Endothelial cell of umbilical vein (primary cell): ENCODE measurements at regions not wholly inside any gene's neighbourhood (a gene's known extent, or its start where the extent isn't known, plus 50 kb on each side); places are given as distances from the start of the nearest gene placed in this dataset.

Source experiments
- BruUV-seq: library from RNA; stranded (reverse); fragments of 400-500 nt; replicated peaks from 2 replicates; lab custom pipeline; 2021; lab: Mats Ljungman, UMichigan
- CTCF ChIA-PET: fragments of 300-600, 350-600 bp; sonication (Branson Sonifier 250); formaldehyde crosslinking; loops from one replicate; lab custom pipeline; 2021; ENCODE audit warnings: antibody characterized with exemption, inconsistent platforms; lab: Charles Lee
- POLR2A ChIA-PET: fragments of 300-600, 350-600 bp; sonication (Branson Sonifier 250); formaldehyde crosslinking; loops from one replicate; lab custom pipeline; 2021; ENCODE audit warnings: antibody characterized with exemption, inconsistent platforms; lab: Charles Lee
- DNase-seq: peaks from one replicate; pipeline ENCODE4 v3.0.0-alpha.2; 2011; ENCODE audit warnings: low read depth, low spot score
- FAIRE-seq: peaks from 2 replicates; lab custom pipeline; 2011; peaks lifted over from hg19 to GRCh38; lab: Jason Lieb, UNC
- H2AFZ ChIP-seq: 2 replicates; pipeline ENCODE4 v1.6.0; 2012; ENCODE audit warnings: low read depth, low read length, control low read depth, inconsistent platforms
- H3K27ac ChIP-seq: 2 replicates; pipeline ENCODE4 v1.5.1; 2011; ENCODE audit warnings: low read depth, mild to moderate bottlenecking, control low read depth, low read length, moderate library complexity; ENCODE audit not compliant: insufficient read depth
- H3K27me3 ChIP-seq, 2 experiments: 2 replicates each; pipeline versions ENCODE4 v1.6.0 to v1.6.1; 2011; ENCODE audit warnings: low read length in 2 of 2, mixed read lengths in 1 of 2; ENCODE audit not compliant: control insufficient read depth in 2 of 2, insufficient read depth in 2 of 2
- H3K36me3 ChIP-seq, 2 experiments: 2 replicates in 1 of 2; 3 replicates in 1 of 2; pipeline ENCODE4 v1.5.1; 2011; ENCODE audit warnings: low read length in 2 of 2, mild to moderate bottlenecking in 1 of 2, moderate library complexity in 1 of 2; ENCODE audit not compliant: control insufficient read depth in 2 of 2, insufficient read depth in 2 of 2; ENCODE audit errors: extremely low read depth in 1 of 2
- H3K4me1 ChIP-seq: 3 replicates; pipeline ENCODE4 v1.5.1; 2011; ENCODE audit warnings: mild to moderate bottlenecking, low read length; ENCODE audit not compliant: control insufficient read depth, insufficient read depth; ENCODE audit errors: extremely low read depth
- H3K4me2 ChIP-seq: 2 replicates; pipeline ENCODE4 v1.6.1; 2011; ENCODE audit warnings: low read length, control low read depth, mixed read lengths; ENCODE audit not compliant: insufficient read depth
- H3K4me3 ChIP-seq, 3 experiments: fragments of 200-600 bp in 1 of 3; sonication (generic), shearing (Covaris generic) in 1 of 3; replicated peaks in 1 of 3; 2 replicates each; pipeline ENCODE4 v1.5.1; 2011 to 2016; ENCODE audit warnings: control low read depth in 3 of 3, low read length in 3 of 3, mild to moderate bottlenecking in 2 of 3, inconsistent platforms in 1 of 3, low read depth in 1 of 3, moderate library complexity in 1 of 3; ENCODE audit not compliant: insufficient read depth in 1 of 3
- H3K79me2 ChIP-seq: 2 replicates; pipeline ENCODE4 v1.6.0; 2012; ENCODE audit warnings: low read length, inconsistent platforms; ENCODE audit not compliant: control insufficient read depth, insufficient read depth
- H3K9ac ChIP-seq: replicated peaks from 2 replicates; pipeline ENCODE3; 2011; ENCODE audit warnings: low read length, control low read depth; ENCODE audit not compliant: insufficient read depth; ENCODE audit errors: extremely low read depth
- H3K9me1 ChIP-seq: replicated peaks from 3 replicates; pipeline ENCODE4 v1.6.0; 2011; ENCODE audit warnings: mild to moderate bottlenecking, low read length; ENCODE audit not compliant: control insufficient read depth, insufficient read depth; ENCODE audit errors: extremely low read depth
- H3K9me3 ChIP-seq: replicated peaks from 2 replicates; pipeline ENCODE4 v1.5.1; 2012; ENCODE audit warnings: low read length, inconsistent platforms; ENCODE audit not compliant: control insufficient read depth, insufficient read depth
- H4K20me1 ChIP-seq: replicated peaks from 2 replicates; pipeline ENCODE3; 2011; ENCODE audit warnings: mild to moderate bottlenecking, low read length; ENCODE audit not compliant: control insufficient read depth, insufficient read depth; ENCODE audit errors: extremely low read depth
- CTCF ChIP-seq, 2 donors: IDR thresholded peaks; 1 replicate in 1 of 2; 2 replicates in 1 of 2; pipeline ENCODE4 v1.5.1; 2011; ENCODE audit warnings: low read length in 2 of 2, mild to moderate bottlenecking in 2 of 2, moderate library complexity in 2 of 2, control low read depth in 1 of 2, inconsistent platforms in 1 of 2, low read depth in 1 of 2; ENCODE audit not compliant: insufficient read depth in 1 of 2; ENCODE audit errors: extremely low read depth in 1 of 2
- EZH2 ChIP-seq: IDR thresholded peaks from 2 replicates; pipeline ENCODE4 v1.6.1; 2012; ENCODE audit warnings: borderline replicate concordance, low read depth, mild to moderate bottlenecking, moderate library complexity, low read length, inconsistent platforms; ENCODE audit not compliant: severe bottlenecking
- GATA2 ChIP-seq: IDR thresholded peaks from 2 replicates; pipeline ENCODE4 v1.7.0; 2011; ENCODE audit warnings: low read depth, mild to moderate bottlenecking, moderate library complexity, mixed read lengths, low read length; ENCODE audit not compliant: insufficient read length, insufficient read depth
- JUN ChIP-seq: IDR thresholded peaks from 2 replicates; pipeline ENCODE4 v1.6.1; 2011; ENCODE audit warnings: borderline replicate concordance, low read depth; ENCODE audit not compliant: insufficient read length, insufficient read depth
- MAX ChIP-seq: IDR thresholded peaks from 2 replicates; pipeline ENCODE4 v1.6.1; 2011; ENCODE audit not compliant: insufficient read depth, insufficient read length
- MYC ChIP-seq: IDR thresholded peaks from one replicate; pipeline ENCODE4 v1.6.1; 2011; ENCODE audit warnings: mild to moderate bottlenecking, low read depth, low read length
- POLR2A ChIP-seq: IDR thresholded peaks from 2 replicates; pipeline ENCODE4 v1.6.1; 2012; ENCODE audit warnings: low read depth, mild to moderate bottlenecking, control low read depth, low read length
- dilution Hi-C: fragments of 300-500 bp; cut with MboI; formaldehyde crosslinking; loops from one replicate; pipeline ENCODE4 v1.15.0; 2019; ENCODE audit warnings: low sequenced_read_pairs; ENCODE audit not compliant: extremely low pct_ligation_motif_present
- intact Hi-C: fragments of 100-400 bp; cut with micrococcal nuclease; formaldehyde crosslinking; loops from one replicate; pipeline ENCODE4 v1.10.0; 2022

- H3K27me3 ChIP-seq, result no peaks in the 10 kb centered on the region
- DNase-seq (no peak), FAIRE-seq (no peak)
- H4K20me1 ChIP-seq, result no peaks in the 10 kb centered on the region
- no peak overlapping the region for H3K27ac ChIP-seq
- H3K36me3 ChIP-seq, result no peaks in the 10 kb centered on the region
- H3K9ac ChIP-seq, result no peak overlapping the region
- H3K9me1 ChIP-seq, result no peaks in the 10 kb centered on the region
- ChIA-PET CTCF (no interaction called here), POLR2A (no interaction called here)
- H3K79me2 ChIP-seq, result no peaks in the 10 kb centered on the region
- H3K9me3 ChIP-seq, result peaks cover 10% of the 10 kb centered on the region
- dilution Hi-C loops, result no loop called here
- BruUV-seq, result no TSS peak
- intact Hi-C loops, result no loop called here
- no peak overlapping the region for H2AFZ ChIP-seq
- no peak overlapping the region for H3K4me3 ChIP-seq
- TF ChIP-seq CTCF (IDR thresholded peaks at IDR 0.05; ENCODE audit: extremely low read depth in 1 of 2, insufficient read depth in 1 of 2, low read depth in 1 of 2, low read length in 2 of 2), result no peak
- TF ChIP-seq MYC, result no peak
- TF ChIP-seq EZH2, result no peak
- TF ChIP-seq GATA2, result no peak
- TF ChIP-seq MAX, result no peak
- no peak for TF ChIP-seq JUN
- no peak for TF ChIP-seq POLR2A
- H3K4me1 ChIP-seq, result no peaks in the 10 kb centered on the region
- H3K4me2 ChIP-seq, result no peak overlapping the region
Observed at GRCh38 chr5:2888520-2889060, 137.1 kb upstream of the IRX2 start.
